GM23248 (cell line): ENCODE measurements at regions not wholly inside any gene's neighbourhood (a gene's known extent, or its start where the extent isn't known, plus 50 kb on each side); places are given as distances from the start of the nearest gene placed in this dataset.

ENCODE experiments used
- EZH2 ChIP-seq: fragments of 200-600 bp; sonication (generic); IDR thresholded peaks from 2 replicates; pipeline ENCODE4 v1.6.1; 2018; ENCODE audit warnings: antibody characterized with exemption, mild to moderate bottlenecking; ENCODE audit not compliant: insufficient read depth, poor library complexity, severe bottlenecking
- EZH2phosphoT487 ChIP-seq: fragments of 200-600 bp; sonication (generic); IDR thresholded peaks from 2 replicates; pipeline ENCODE4 v1.6.1; 2018; ENCODE audit warnings: antibody characterized with exemption, moderate library complexity, mild to moderate bottlenecking, low read depth; ENCODE audit not compliant: insufficient read depth

DNA sequence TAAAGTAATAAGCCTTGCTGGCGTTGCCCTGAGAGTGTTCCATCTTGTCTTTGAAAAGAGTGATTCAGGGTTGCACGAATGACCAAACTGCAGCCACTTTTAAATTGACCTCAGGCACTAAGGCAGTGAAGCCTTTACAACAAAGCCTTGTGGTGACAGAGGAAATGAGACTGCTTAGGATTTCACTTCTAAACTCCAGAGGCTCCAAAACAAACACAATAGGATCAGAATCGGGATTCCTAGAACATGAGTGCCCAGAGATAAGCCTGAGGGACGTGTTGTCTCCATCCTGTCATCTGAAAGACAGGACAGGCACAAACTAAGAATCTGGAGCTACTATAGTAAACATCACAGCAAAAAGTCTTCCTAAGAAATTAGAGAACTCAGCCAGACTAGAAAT, 405.2 kb downstream of the PPARGC1A start:
- no peak for TF ChIP-seq EZH2
- TF ChIP-seq EZH2phosphoT487, result no peak
